DMS153 treated with DMSO at 0.1 percent for 48 hours (cell line): ENCODE measurements at regions not wholly inside any gene's neighbourhood (a gene's known extent, or its start where the extent isn't known, plus 50 kb on each side); places are given as distances from the start of the nearest gene placed in this dataset.

Experiments
- DNase-seq: peaks from one replicate; lab custom pipeline; 2025; ENCODE audit not compliant: unreplicated experiment; lab: John Stamatoyannopoulos, UW

GRCh38 chr3:146679995-146680394 is 74.8 kb upstream of the PLSCR5 start:
- DNase-seq, result no peak

- DNase-seq, result no peak
Observed at GRCh38 chr3:146679191-146679590, 74.0 kb upstream of the PLSCR5 start.

- DNase-seq, result no peak
Observed at GRCh38 chr3:146672941-146673340, 67.8 kb upstream of the PLSCR5 start.

DNA sequence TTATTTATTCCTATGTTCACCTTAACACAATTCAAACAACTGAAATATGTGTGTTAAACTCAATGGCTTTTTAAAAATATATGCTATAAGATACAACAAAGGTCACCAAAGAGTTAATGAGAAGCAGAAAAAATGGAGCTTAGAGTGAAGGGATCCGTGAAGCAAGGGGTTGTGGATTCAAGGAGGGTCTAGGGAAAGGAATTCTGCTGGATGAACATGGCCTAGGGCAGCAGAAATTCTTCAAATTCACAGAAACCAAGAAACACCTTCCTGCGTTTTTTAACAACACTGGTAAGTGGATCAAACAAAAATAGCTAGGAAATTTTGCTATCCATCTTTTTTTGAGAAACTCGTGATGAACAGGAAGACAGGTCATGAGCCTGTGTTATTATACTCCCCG is 59.3 kb upstream of the PLSCR5 start:
- DNase-seq, result no peak

- no peak for DNase-seq
Observed at GRCh38 chr3:146658841-146659240, 53.7 kb upstream of the PLSCR5 start.

- DNase-seq, result no peak
Observed at GRCh38 chr3:146655333-146655996, 50.3 kb upstream of the PLSCR5 start.
